Effector memory CD4-positive, alpha-beta T cell (primary cell): ENCODE measurements at regions not wholly inside any gene's neighbourhood (a gene's known extent, or its start where the extent isn't known, plus 50 kb on each side); places are given as distances from the start of the nearest gene placed in this dataset.

Experiments used
- DNase-seq, 3 donors: peaks; one replicate each; pipeline ENCODE4 v3.0.0-alpha.2; 2020
- H3K27ac ChIP-seq: 2 replicates; pipeline ENCODE4 v1.7.0; 2013; ENCODE audit warnings: mild to moderate bottlenecking, low read length, moderate library complexity; ENCODE audit not compliant: insufficient read depth, poor library complexity, severe bottlenecking
- H3K27me3 ChIP-seq: replicated peaks from 2 replicates; pipeline ENCODE4 v1.7.0; 2013; ENCODE audit warnings: mild to moderate bottlenecking, low read length; ENCODE audit not compliant: insufficient read depth, control insufficient read depth, poor library complexity, severe bottlenecking
- H3K36me3 ChIP-seq: 2 replicates; pipeline ENCODE4 v1.7.0; 2013; ENCODE audit warnings: mild to moderate bottlenecking, low read length, moderate library complexity; ENCODE audit not compliant: control insufficient read depth, insufficient read depth
- H3K4me1 ChIP-seq: 2 replicates; pipeline ENCODE4 v1.7.0; 2013; ENCODE audit warnings: low read length, mild to moderate bottlenecking; ENCODE audit not compliant: control insufficient read depth, insufficient read depth, poor library complexity, severe bottlenecking
- H3K4me3 ChIP-seq: 2 replicates; pipeline ENCODE4 v1.7.0; 2013; ENCODE audit warnings: low read length, low read depth, mild to moderate bottlenecking; ENCODE audit not compliant: insufficient read depth, poor library complexity, severe bottlenecking
- H3K9me3 ChIP-seq: 2 replicates; pipeline ENCODE4 v1.7.0; 2013; ENCODE audit warnings: mild to moderate bottlenecking, low read length, moderate library complexity; ENCODE audit not compliant: control insufficient read depth

DNA sequence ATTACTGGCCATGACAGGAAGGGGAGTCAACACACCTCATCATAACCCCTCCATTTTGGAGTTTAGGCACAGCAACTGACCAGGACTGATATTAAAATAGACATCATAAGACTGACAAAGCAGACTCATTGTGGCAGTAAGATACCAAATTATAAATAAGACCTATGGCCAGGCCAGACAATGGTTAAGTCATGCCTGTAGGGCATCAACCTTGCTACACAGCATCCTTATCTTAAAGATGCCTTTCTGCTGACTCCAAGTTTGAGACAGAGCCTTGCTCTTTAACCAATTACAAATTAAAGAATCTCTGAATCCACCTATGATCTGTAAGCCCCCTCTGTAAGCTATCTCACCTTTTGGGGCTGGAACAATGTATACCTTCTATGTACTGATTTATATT, 65.5 kb downstream of the VCX2 start:
- no peak for DNase-seq
- H3K4me3 ChIP-seq: no peak overlapping the region
- H3K36me3 ChIP-seq: no peaks in the 10 kb centered on the region

DNA sequence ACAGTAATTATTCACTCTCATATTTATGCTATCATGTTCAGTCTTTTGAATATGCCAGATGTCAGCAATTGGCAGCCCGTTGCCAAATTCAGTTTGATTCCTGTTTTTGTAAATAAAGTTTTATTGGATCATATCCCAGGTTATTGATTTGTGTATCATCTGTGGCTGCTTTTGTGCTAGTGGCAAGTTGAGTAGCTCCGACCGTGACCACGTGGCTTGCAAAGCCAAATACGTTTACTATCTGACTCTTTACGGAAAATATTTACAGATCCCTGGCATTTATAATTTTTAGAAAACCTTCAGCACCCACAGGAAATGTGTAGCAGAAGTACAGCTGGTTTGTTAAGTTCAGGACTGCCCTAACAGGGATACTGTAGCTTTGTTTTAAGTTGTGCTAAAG, 67.4 kb downstream of the VCX2 start:
- DNase-seq: no peak
- Histone ChIP-seq H3K36me3 (no peaks in the 10 kb centered on the region), H3K27me3 (no peaks in the 10 kb centered on the region)

More for the DNA sequence above, 65.5 kb downstream of the VCX2 start:
- Histone ChIP-seq H3K4me1 (no peaks in the 10 kb centered on the region), H3K9me3 (no peaks in the 10 kb centered on the region), H3K27ac (no peak overlapping the region), H3K27me3 (no peaks in the 10 kb centered on the region)

DNA sequence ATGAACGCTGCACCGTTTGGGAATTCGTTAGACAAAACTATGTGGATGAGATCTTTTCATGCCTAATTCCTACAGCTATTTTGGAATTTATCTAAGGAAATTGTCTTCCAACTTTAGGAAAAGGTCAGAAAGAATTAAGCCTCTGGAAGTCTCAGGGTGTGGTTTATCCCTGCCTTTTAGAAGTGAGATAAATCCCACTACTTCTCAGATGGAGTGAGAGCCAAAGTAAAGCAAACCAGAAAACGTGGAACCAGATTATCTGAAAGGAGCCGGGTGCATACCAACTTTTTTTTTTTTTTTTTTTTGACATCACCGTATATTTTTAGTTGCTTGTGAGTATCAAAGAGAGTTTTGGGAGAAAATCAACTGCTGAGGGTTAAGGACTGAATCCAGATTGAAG, 79.6 kb downstream of the VCX2 start:
- no peak for DNase-seq
- Histone ChIP-seq H3K27ac (no peak overlapping the region), H3K4me3 (no peak overlapping the region)

More for the DNA sequence above, 67.4 kb downstream of the VCX2 start:
- H3K27ac ChIP-seq: no peak overlapping the region
- no peaks in the 10 kb centered on the region for H3K9me3 ChIP-seq
- no peak overlapping the region for H3K4me3 ChIP-seq
- H3K4me1 ChIP-seq: no peaks in the 10 kb centered on the region

DNA sequence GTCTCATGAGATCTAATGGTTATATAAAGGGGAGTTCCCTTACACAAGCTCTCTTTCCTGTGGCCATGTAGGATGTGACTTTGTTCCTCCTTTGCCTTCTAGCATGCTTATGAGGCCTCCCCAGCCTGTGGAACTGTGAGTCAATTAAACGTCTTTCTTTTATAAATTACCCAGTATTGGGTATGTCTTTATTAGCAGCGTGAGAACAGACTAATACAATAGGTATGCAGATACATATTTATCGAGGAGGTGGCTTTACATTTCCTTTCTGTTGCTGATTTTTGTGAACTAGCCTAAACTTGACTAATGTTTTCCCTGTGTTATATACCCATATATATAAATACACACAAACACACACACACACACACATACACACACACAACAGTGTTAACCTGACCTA, 80.2 kb downstream of the VCX2 start:
- Histone ChIP-seq H3K27ac (no peak overlapping the region), H3K36me3 (no peaks in the 10 kb centered on the region), H3K9me3 (no peaks in the 10 kb centered on the region), H3K27me3 (no peaks in the 10 kb centered on the region), H3K4me3 (no peak overlapping the region), H3K4me1 (no peaks in the 10 kb centered on the region)
- no peak for DNase-seq

More for the DNA sequence above, 79.6 kb downstream of the VCX2 start:
- H3K36me3 ChIP-seq: no peaks in the 10 kb centered on the region
- no peaks in the 10 kb centered on the region for H3K27me3 ChIP-seq
- H3K9me3 ChIP-seq: no peaks in the 10 kb centered on the region
- no peaks in the 10 kb centered on the region for H3K4me1 ChIP-seq

DNA sequence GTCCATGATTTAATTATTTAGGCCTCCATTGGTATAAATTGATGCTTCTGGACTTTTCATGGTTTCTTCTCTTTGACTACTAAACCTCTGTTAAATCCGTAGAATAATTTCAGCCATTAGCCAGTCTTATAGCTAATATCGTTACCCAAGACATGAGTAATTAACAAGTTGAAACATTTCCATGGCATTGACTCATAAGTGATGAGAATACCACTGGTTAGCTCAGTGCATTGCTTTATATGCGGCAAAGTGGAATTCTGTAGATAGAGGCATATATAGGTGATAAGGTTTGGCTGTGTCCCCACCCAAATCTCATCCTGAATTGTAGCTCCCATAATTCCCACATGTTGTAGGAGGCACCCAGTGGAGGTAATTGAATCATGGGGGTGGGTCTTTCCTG, 80.6 kb downstream of the VCX2 start:
- Histone ChIP-seq H3K4me3 (no peak overlapping the region), H3K36me3 (no peaks in the 10 kb centered on the region), H3K9me3 (no peaks in the 10 kb centered on the region), H3K27ac (no peak overlapping the region), H3K27me3 (no peaks in the 10 kb centered on the region), H3K4me1 (no peaks in the 10 kb centered on the region)
- DNase-seq: no peak

DNA sequence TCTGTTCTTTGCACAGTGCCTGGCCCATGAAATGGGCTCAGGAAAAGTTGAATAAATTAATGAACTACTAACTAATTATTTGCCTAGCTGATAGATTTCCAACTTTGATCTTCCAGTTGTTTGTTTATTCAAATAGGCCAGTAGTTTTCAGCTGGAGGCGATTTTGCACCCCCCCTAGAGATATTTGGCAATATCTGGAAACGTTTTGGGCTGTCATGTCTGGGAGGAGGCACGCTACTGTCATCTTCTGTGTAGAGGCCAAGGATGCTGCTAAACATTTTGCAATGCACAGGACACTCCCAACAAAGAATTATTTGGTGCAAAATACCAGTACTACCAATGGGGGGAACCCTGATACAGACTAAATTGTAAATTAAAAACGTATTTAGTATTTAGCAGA, 81.9 kb downstream of the VCX2 start:
- Histone ChIP-seq H3K27me3 (no peaks in the 10 kb centered on the region), H3K4me1 (no peaks in the 10 kb centered on the region), H3K4me3 (no peak overlapping the region), H3K9me3 (no peaks in the 10 kb centered on the region), H3K36me3 (no peaks in the 10 kb centered on the region), H3K27ac (no peak overlapping the region)
- DNase-seq: no peak

DNA sequence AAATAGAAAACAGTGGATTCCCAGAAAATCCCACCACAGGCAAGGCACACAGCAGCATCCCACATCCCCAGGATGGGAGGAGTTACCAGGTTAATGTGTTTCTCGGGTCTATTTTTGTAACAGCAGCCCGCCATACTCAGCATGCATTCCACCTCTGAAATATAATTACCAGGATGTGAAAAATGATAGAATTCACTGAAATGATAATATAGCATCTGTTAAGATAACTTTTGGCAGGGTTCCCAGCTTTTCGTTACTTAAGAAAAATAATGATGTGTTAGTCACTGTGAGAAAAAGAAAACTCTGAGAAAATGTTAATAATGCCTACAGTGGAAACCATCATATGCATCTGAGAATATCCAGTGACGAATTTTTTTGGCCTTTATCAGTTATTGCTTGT, 87.1 kb downstream of the VCX2 start:
- Histone ChIP-seq H3K4me3 (no peak overlapping the region), H3K27ac (no peak overlapping the region), H3K9me3 (no peaks in the 10 kb centered on the region), H3K4me1 (no peaks in the 10 kb centered on the region), H3K27me3 (no peaks in the 10 kb centered on the region), H3K36me3 (no peaks in the 10 kb centered on the region)
- DNase-seq: no peak

DNA sequence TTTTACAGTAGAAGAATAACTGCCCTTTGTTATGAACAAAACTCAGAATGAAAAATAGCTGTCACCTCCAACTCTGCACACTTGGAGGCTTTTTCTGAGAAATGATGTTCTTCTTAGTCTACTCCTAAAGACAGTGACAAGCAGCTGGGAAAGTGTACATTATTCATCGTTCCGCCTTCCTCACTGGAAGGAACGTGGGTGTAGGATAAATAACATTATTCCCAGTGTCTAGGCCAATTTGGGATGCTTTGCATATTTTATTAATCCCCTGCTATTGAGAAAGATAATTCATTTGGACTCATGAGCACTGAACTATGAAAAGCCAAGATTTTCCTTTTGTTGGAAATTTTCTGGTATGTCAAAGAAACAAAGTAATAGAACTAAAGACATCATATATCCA, 87.8 kb downstream of the VCX2 start:
- Histone ChIP-seq H3K4me1 (no peaks in the 10 kb centered on the region), H3K4me3 (no peak overlapping the region), H3K9me3 (no peaks in the 10 kb centered on the region), H3K27me3 (no peaks in the 10 kb centered on the region), H3K27ac (no peak overlapping the region), H3K36me3 (no peaks in the 10 kb centered on the region)
- DNase-seq: no peak

DNA sequence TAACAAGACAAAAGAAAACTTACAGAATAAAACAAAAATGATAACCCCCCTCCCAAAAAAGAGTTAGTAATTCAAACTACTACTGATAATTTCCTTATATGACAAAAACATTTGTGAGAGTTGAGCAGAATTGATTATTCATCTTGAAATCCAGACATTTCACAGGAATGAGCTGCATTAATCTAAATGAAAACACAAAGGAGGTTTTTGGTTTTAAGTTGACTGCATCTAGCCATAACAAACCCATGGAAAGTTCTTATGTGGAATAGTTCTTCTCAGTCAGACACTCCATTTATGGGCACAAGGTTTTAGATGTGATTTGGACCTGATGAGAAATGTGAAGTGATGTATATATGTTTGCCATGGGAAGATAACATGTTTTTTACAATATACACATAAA, 95.4 kb downstream of the VCX2 start:
- Histone ChIP-seq H3K27me3 (no peaks in the 10 kb centered on the region), H3K27ac (no peak overlapping the region), H3K36me3 (no peaks in the 10 kb centered on the region), H3K4me3 (no peak overlapping the region), H3K4me1 (no peaks in the 10 kb centered on the region), H3K9me3 (no peaks in the 10 kb centered on the region)
- DNase-seq: no peak

DNA sequence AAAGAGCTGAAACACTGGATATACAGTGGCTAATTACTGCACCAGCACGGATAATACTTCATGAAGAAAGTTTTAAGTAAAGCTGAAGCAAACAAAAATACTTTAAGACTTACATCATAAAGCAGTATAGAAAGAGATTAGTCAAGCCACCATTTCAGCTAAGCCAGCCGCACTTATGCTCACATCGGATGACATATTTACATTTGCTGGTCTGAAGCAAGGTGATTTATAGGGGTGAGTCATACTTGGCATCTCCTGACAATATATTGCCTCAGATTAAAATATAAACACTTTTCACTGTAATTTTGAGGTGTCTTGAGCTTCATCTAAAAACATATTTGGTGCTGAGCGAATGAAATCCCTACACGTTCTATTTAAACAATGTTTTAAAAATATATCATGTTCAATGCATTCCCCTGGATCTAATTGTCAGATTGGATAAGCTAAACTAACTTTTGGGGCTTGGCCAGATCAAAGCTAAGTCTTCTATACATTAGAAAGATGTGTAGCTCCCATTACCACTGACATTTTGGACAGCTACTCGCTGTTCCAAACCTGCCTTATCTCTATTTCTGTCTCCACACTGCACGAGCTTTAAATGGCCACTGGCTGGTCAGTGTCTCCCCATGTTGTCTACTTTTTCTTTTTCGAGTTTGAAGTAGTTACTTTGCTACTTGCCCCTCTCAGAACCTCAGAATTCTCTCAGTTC, 103.2 kb downstream of the VCX2 start:
- H3K4me1 ChIP-seq: no peaks in the 10 kb centered on the region
- H3K27me3 ChIP-seq: no peaks in the 10 kb centered on the region
- H3K4me3 ChIP-seq: no peak overlapping the region
- no peaks in the 10 kb centered on the region for H3K9me3 ChIP-seq
- no peak overlapping the region for H3K27ac ChIP-seq
- no peaks in the 10 kb centered on the region for H3K36me3 ChIP-seq
- DNase-seq: no peak
